Bronchial epithelial cell (primary cell): ENCODE measurements at regions not wholly inside any gene's neighbourhood (a gene's known extent, or its start where the extent isn't known, plus 50 kb on each side); places are given as distances from the start of the nearest gene placed in this dataset.

Experiments
- DNase-seq: peaks from one replicate; pipeline ENCODE4 v3.0.0-alpha.2; 2010; ENCODE audit warnings: low read depth
- FAIRE-seq: peaks from 2 replicates; lab custom pipeline; 2011; peaks lifted over from hg19 to GRCh38; lab: Jason Lieb, UNC
- H3K27me3 ChIP-seq: 2 replicates; pipeline ENCODE4 v1.5.1; 2011; ENCODE audit warnings: low read length; ENCODE audit not compliant: control insufficient read depth, insufficient read depth
- H3K36me3 ChIP-seq: 2 replicates; pipeline ENCODE4 v1.5.1; 2011; ENCODE audit warnings: low read length; ENCODE audit not compliant: control insufficient read depth, insufficient read depth
- H3K4me3 ChIP-seq: 2 replicates; pipeline ENCODE4 v1.5.1; 2011; ENCODE audit warnings: mild to moderate bottlenecking, low read depth, low read length, control low read depth
- TF ChIP-seq, protein P1 (sequence below): IDR thresholded peaks from 2 replicates; pipeline ENCODE4 v1.5.1; 2011; ENCODE audit warnings: mild to moderate bottlenecking, moderate library complexity, low read length, control low read depth, inconsistent platforms; ENCODE audit not compliant: insufficient read depth, severe bottlenecking

DNA sequence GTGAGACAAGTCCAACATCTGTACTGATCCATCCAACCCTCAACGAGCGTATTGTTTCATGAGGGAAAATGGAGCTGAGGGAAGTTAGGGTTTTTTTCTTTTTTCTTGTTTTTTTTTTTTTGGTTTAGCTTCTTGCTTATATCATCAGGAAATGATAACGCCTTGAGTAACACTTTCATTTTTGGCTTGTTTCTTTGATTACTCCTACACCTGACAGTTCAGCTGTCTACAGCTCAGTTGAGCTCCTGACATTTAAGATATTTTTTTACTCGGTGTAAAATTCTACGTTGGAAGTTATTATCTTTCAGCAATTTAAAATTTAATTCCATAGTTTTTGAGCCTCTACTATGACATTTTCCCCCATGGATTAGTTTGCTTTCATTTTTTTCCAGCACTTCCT is 691.0 kb upstream of the HTR2C start:
- DNase-seq: no peak
- no peak overlapping the region for H3K4me3 ChIP-seq
- no peaks in the 10 kb centered on the region for H3K36me3 ChIP-seq
- no peak for FAIRE-seq
- TF ChIP-seq, protein P1, sequence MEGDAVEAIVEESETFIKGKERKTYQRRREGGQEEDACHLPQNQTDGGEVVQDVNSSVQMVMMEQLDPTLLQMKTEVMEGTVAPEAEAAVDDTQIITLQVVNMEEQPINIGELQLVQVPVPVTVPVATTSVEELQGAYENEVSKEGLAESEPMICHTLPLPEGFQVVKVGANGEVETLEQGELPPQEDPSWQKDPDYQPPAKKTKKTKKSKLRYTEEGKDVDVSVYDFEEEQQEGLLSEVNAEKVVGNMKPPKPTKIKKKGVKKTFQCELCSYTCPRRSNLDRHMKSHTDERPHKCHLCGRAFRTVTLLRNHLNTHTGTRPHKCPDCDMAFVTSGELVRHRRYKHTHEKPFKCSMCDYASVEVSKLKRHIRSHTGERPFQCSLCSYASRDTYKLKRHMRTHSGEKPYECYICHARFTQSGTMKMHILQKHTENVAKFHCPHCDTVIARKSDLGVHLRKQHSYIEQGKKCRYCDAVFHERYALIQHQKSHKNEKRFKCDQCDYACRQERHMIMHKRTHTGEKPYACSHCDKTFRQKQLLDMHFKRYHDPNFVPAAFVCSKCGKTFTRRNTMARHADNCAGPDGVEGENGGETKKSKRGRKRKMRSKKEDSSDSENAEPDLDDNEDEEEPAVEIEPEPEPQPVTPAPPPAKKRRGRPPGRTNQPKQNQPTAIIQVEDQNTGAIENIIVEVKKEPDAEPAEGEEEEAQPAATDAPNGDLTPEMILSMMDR: no peak
- no peaks in the 10 kb centered on the region for H3K27me3 ChIP-seq

DNA sequence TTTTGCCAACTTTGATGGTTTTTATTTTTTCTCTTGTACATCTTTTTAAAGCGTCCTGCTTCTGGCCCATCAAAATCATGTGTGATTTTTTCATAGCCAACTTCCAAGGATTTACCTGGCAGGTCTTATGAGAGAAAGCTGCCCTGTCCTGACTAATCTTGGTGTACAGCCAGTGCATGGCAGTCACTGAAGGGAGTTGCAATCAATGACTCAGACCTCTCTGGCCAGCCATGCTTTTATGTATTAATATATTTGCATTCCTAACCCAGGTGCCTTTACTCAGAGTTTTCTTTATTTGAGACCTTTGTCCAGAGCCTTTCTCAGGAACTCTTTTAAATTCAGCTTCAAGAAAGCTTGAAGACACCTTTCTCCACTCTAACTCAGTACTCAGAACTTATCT is 691.5 kb upstream of the HTR2C start:
- DNase-seq (peak; percentile 29), FAIRE-seq (no peak)
- TF ChIP-seq, protein P1: no peak
- H3K36me3 ChIP-seq: no peaks in the 10 kb centered on the region
- no peak overlapping the region for H3K4me3 ChIP-seq
- no peaks in the 10 kb centered on the region for H3K27me3 ChIP-seq

DNA sequence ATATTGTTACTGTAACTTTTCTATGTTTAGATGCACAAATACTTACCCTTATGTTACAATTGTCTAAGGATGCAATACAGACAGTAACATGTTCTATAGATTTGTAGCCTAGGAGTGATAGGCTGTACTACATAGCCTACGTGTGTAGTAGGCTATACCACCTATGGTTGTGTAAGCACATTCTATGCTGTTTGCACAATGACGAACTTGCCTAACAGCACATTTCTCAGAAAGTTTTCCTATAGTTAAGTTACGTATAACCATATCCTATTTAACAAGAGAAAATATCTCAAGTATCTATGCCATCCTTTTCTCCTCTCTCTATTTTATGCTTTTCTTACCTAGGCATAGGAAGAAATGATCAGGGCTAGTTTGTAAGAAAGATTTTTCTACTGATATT is 710.8 kb upstream of the HTR2C start:
- no peaks in the 10 kb centered on the region for H3K27me3 ChIP-seq
- TF ChIP-seq, protein P1: no peak
- DNase-seq (no peak), FAIRE-seq (no peak)
- H3K36me3 ChIP-seq: no peaks in the 10 kb centered on the region
- H3K4me3 ChIP-seq: no peak overlapping the region

DNA sequence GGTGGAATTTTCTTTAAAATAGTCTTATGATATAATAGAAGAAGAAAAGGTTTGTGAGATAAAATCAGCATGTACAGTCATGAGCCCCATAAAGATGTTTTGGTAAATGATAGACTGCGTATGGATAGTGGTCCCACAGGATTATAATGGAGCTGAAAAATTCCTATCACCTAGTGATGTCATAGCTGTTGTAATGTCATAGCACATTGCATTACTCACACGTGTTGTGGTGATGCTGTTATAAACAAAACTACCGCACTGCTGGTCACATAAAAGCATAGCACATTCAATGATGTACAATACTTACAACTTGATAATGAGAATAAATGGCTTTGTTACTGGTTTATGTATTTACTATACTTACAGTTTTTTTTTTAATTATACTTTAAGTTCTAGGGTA is 715.2 kb upstream of the HTR2C start:
- TF ChIP-seq, protein P1: no peak
- DNase-seq (no peak), FAIRE-seq (no peak)
- no peak overlapping the region for H3K4me3 ChIP-seq
- H3K27me3 ChIP-seq: no peaks in the 10 kb centered on the region
- H3K36me3 ChIP-seq: no peaks in the 10 kb centered on the region

DNA sequence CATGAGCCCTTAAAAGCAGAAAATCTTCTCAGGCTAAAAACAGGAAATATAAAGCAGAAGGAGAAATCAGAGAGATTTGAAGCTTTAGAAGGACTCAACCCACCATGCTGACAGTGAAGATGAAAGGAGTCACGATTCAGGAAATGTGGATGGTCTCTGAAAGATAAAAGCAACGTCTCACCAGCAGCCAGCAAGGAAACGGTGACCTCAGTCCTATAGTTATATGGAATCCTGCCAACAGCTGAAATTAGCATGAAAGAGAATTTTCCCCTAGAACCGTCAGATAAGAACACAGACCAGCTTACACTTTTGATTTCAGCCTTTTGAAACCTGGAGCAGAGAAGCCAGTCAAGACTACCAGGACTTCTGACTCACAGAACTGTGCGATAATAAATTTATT is 715.7 kb upstream of the HTR2C start:
- FAIRE-seq: no peak
- Histone ChIP-seq H3K36me3 (no peaks in the 10 kb centered on the region), H3K4me3 (no peak overlapping the region), H3K27me3 (no peaks in the 10 kb centered on the region)
- no peak for DNase-seq
- TF ChIP-seq, protein P1: no peak

DNA sequence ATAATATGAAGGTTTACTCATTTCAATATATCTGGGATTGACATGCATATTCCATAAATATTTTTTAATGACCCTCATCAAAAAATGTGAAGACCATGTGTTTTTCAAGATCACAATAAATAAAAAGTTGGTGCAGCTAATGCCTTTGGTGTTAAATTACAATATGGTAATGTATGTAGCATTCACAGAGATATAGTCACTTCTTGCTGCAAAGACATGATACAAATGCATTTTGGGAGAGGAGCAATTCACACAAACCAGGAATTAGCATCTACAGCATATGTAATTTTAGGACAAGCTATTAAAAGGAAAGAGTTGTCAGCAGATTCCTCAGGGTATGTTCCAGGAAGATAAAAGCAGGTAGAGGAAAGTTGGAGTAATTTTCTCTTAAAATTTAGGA is 734.5 kb upstream of the HTR2C start:
- no peaks in the 10 kb centered on the region for H3K27me3 ChIP-seq
- FAIRE-seq: no peak
- no peak overlapping the region for H3K4me3 ChIP-seq
- no peaks in the 10 kb centered on the region for H3K36me3 ChIP-seq
- no peak for DNase-seq
- TF ChIP-seq, protein P1: no peak
